Lower lobe of right lung (tissue), 2 donors: ENCODE measurements at regions not wholly inside any gene's neighbourhood (a gene's known extent, or its start where the extent isn't known, plus 50 kb on each side); places are given as distances from the start of the nearest gene placed in this dataset.

Source experiments
- ATAC-seq, 2 donors: fragments of 200-7000 bp; cut with Tn5 transposase; one replicate each; pipeline ENCODE4 v1.9.1; 2020 to 2022; ENCODE audit warnings: mild to moderate bottlenecking in 2 of 2, moderate library complexity in 2 of 2
- DNase-seq: peaks from one replicate; pipeline ENCODE4 v3.0.0-alpha.2; 2020
- H3K27ac ChIP-seq: fragments of 200-600 bp; one replicate; pipeline ENCODE4 v1.8.0; 2022
- H3K27me3 ChIP-seq: fragments of 200-600 bp; one replicate; pipeline ENCODE4 v1.8.0; 2022; ENCODE audit warnings: low read depth
- H3K36me3 ChIP-seq: fragments of 200-600 bp; one replicate; pipeline ENCODE4 v1.8.0; 2022; ENCODE audit warnings: mild to moderate bottlenecking
- H3K4me1 ChIP-seq: fragments of 200-600 bp; one replicate; pipeline ENCODE4 v1.8.0; 2022
- H3K4me3 ChIP-seq: fragments of 200-600 bp; one replicate; pipeline ENCODE4 v1.8.0; 2022; ENCODE audit warnings: mild to moderate bottlenecking
- H3K9me3 ChIP-seq: fragments of 200-600 bp; one replicate; pipeline ENCODE4 v1.8.0; 2022
- intact Hi-C: fragments of 100-400 bp; cut with DNase I; formaldehyde crosslinking; loops from one replicate; pipeline ENCODE4 v1.11.0; 2022
- TF ChIP-seq, protein P1 (sequence below): fragments of 200-600 bp; IDR thresholded peaks from one replicate; pipeline ENCODE4 v1.8.0; 2022; ENCODE audit warnings: antibody characterized with exemption, mild to moderate bottlenecking
- donor health status: DM: no; HTN: yes; CAD: no; lungs with severe emphysema.

DNA sequence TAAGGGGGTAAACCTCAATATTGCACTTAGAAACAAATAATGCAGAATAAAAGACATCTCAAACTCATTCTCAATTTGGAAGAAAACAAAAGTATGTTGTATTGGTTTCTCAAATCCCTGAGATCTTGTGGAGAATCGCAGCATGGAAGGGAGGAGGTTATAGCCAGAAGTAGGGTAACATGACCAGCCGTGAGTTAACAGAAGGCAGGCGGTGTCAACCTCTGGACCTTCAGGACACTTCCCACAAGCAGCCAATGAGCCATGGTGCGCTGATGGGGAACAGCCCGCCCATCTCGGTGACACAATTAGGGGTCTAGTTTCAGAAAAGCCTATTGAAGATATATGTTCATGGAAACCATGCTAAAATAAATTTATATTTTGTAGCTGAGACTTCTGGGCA is 98.4 kb downstream of the ALDH8A1 start:
- H3K36me3 ChIP-seq = no peaks in the 10 kb centered on the region
- no peak overlapping the region for H3K4me3 ChIP-seq
- H3K4me1 ChIP-seq = no peaks in the 10 kb centered on the region
- TF ChIP-seq, protein P1, sequence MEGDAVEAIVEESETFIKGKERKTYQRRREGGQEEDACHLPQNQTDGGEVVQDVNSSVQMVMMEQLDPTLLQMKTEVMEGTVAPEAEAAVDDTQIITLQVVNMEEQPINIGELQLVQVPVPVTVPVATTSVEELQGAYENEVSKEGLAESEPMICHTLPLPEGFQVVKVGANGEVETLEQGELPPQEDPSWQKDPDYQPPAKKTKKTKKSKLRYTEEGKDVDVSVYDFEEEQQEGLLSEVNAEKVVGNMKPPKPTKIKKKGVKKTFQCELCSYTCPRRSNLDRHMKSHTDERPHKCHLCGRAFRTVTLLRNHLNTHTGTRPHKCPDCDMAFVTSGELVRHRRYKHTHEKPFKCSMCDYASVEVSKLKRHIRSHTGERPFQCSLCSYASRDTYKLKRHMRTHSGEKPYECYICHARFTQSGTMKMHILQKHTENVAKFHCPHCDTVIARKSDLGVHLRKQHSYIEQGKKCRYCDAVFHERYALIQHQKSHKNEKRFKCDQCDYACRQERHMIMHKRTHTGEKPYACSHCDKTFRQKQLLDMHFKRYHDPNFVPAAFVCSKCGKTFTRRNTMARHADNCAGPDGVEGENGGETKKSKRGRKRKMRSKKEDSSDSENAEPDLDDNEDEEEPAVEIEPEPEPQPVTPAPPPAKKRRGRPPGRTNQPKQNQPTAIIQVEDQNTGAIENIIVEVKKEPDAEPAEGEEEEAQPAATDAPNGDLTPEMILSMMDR = no peak
- ATAC-seq (no peak), DNase-seq (no peak)
- no peaks in the 10 kb centered on the region for H3K9me3 ChIP-seq
- intact Hi-C loops = no loop called here
- no peaks in the 10 kb centered on the region for H3K27me3 ChIP-seq
- no peak overlapping the region for H3K27ac ChIP-seq

DNA sequence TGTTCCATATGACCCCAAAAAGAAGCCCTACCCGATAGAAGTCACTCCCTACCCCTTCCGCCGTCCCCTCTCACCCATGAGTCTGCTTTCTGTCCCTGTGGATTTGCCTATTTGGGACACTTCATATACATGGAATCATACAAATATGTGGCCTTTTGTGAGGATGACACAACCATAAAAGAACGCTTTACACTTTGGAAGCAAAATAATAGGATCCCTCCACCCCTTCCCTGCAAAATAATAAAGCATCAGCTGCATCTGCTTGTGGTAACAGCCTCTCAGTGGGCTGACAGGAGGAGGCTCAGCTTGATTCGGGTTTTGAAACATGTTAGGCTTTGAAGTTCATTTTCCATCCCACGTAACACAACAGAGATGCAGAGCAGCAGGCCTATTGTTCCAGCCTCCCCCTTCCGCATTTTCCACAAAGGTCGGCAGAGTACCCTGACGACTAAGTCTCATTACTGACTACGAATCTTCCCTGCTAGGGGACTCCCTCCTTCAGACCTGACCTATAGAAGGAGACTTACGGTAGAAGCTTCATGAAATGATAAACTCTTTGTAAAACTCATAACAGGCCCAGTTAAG is 99.1 kb downstream of the ALDH8A1 start:
- Histone ChIP-seq H3K36me3 (no peaks in the 10 kb centered on the region), H3K4me1 (no peaks in the 10 kb centered on the region), H3K27me3 (no peaks in the 10 kb centered on the region), H3K4me3 (no peak overlapping the region), H3K9me3 (no peaks in the 10 kb centered on the region), H3K27ac (no peak overlapping the region)
- no peak for ATAC-seq
- intact Hi-C loops = no loop called here
- no peak for DNase-seq
- TF ChIP-seq, protein P1 = no peak

DNA sequence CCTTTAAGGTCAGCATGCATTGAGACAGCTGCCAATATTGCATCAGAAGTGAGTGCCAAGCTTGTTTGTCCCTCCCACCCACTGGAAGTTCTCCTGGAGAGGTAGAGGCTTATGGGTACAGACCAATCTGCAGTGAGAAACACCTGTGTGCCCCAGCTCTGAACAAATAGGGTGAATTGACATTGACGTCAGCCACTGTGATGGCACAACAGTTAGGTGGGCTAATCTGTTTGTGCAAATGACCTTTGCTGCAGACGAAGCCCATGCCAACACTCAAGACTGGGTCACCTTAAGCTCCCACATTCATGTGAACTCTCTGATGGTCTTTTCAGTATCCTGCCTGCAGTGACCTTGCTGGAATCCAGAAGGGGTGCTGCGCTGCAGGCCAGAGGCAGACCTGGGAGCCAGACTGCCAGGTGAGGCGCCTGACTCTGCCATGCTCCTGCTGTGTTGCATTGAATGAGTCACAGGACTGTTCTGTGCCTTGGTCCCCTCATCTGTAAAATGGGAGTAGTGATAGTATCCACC is 99.9 kb downstream of the ALDH8A1 start:
- TF ChIP-seq, protein P1 = no peak
- no peaks in the 10 kb centered on the region for H3K27me3 ChIP-seq
- no peak overlapping the region for H3K27ac ChIP-seq
- no peak overlapping the region for H3K4me3 ChIP-seq
- intact Hi-C loops = no loop called here
- H3K9me3 ChIP-seq = no peaks in the 10 kb centered on the region
- H3K4me1 ChIP-seq = no peaks in the 10 kb centered on the region
- H3K36me3 ChIP-seq = no peaks in the 10 kb centered on the region
- ATAC-seq (no peak), DNase-seq (no peak)

DNA sequence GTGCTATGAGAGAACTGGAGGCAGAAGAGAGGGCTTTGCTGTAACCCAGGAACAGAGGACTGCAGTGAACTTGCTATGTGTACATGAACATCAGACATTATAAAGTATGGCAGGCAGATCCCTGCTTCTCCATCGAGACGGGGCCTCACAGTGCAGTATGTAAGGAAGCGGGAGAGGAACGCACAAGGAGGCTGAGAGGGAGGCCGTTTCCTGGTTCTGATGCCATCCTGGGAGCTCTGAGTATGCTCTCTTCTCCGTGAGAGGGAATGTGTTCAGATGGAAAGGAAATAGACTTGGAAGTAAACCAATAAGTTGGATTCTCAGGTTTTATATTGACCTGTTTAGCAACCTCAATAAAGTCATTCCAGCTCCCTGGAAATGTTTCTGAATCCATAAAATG is 101.8 kb downstream of the ALDH8A1 start:
- Histone ChIP-seq H3K4me1 (no peaks in the 10 kb centered on the region), H3K27ac (no peak overlapping the region), H3K36me3 (no peaks in the 10 kb centered on the region), H3K4me3 (no peak overlapping the region), H3K27me3 (no peaks in the 10 kb centered on the region), H3K9me3 (no peaks in the 10 kb centered on the region)
- no peak for DNase-seq
- no peak for ATAC-seq
- intact Hi-C loops = no loop called here
- TF ChIP-seq, protein P1 = no peak

DNA sequence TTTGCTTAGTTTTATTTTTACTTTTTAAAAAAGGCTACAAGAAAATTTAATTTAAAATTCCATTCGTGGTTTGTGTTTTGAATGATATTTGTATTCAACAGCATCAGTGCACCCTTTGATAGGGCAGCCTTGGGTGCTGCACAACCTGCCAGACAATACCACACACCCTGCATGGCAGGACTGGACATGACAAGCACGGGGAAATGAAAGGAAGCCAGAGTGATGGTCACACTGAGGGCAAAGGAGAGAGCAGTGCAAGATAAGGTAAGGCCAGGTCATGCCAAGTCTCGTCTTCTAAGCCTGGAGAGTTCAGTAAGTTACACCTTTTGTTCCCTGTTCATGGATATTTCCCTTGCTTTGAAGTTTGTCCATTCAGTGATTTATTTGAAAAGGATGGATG is 103.0 kb downstream of the ALDH8A1 start:
- Histone ChIP-seq H3K27me3 (no peaks in the 10 kb centered on the region), H3K27ac (no peak overlapping the region), H3K9me3 (no peaks in the 10 kb centered on the region), H3K4me1 (no peaks in the 10 kb centered on the region), H3K4me3 (no peak overlapping the region), H3K36me3 (no peaks in the 10 kb centered on the region)
- TF ChIP-seq, protein P1 = no peak
- ATAC-seq = no peak
- intact Hi-C loops = no loop called here
- DNase-seq = no peak
